HG03575 (cell line): ENCODE measurements at regions not wholly inside any gene's neighbourhood (a gene's known extent, or its start where the extent isn't known, plus 50 kb on each side); places are given as distances from the start of the nearest gene placed in this dataset.
"Not testable (repeated sequence)": the region's sequence is repeated elsewhere in the genome, so short reads cannot be mapped to it uniquely, and the experiment has no call there.

ENCODE experiments used
- ATAC-seq: cut with Tn5 transposase; IDR thresholded peaks from one replicate; pipeline ENCODE4 v1.9.1; 2021; ENCODE audit not compliant: unreplicated experiment, insufficient number of reproducible peaks, low FRiP score; ENCODE audit errors: extremely low read depth

DNA sequence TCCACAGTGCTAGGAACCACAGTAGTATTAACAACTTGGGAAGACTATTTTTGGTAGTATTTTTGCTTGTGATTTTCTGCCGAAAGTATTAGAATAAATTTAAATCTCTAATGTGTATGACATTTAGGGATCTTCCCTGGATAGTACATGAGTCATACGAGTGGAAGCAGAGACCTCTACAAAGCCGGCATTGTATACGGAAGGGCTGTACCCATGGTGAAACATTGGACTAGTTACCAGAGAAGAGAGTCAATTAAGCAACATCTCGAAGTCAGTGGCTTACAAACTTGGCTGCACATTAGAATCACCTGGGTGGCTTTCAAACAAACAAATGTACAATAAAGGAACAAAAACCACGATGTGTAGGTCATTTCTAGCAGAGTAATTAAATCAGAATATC is 1131.7 kb upstream of the LRRTM1 start:
- ATAC-seq = no peak

DNA sequence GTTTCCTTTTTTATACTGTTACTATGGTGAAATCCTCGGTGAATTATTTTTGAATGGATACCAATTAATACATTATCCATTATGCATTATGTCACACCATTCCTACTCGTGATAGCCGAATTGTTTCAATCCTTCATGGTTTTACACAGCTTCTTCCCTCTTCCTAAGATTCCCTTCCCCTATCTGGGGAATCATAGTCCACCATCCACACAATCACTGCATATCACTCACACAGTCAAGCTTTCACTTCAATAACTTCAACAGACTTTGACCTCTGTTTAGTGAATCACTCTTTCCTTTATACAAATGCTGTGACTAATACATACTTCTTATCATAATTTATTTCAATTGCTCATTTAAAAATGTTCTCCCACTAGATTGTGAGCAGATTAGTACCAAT is 1108.1 kb upstream of the LRRTM1 start:
- no peak for ATAC-seq

DNA sequence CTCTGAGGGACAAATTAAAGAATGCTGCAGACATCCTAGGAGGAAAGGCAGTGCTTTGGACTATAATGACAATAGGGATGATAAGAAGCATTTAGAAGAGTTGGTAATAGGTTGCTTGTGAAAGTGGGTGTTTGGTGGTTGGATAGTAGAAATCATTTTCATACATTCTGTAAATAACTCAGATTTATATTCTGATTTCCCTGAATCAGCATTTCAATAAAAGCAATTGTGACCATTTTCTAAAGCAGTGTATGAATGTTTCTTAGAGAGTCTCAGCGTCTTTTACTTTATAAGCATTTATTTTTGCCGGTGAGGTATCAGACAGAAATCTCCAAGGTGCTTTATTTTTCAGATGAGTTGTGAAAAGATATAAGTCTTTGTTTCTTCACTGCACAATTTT is 1099.0 kb upstream of the LRRTM1 start:
- ATAC-seq = no peak

DNA sequence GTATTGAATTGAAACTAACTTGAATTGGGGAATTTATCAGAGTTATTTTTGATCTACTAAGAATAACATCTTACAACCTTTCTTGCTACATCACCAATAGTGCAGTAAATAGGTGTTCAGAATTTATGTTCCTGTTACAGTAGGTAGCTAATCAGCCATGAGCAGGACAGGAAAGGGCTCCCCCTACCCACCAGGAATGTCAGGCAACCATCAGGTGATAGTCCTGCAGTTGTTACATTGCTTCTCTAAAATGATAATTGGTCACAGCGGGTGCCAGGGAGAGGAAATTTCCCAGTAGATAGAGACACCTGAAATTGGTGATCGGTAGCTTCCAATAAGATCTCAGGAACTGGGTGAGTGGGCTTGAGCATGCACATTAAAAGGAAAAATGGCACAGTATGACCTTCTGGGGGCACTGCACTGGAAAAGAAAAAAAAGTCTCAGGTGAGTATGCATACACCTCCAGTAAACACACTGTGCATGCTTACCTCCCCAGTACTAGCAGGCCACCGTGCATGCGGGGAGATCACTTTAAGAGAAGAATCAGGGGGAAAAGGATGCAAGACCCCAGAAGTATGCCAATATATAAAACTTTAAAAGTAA is 1092.0 kb upstream of the LRRTM1 start:
- ATAC-seq = no peak

DNA sequence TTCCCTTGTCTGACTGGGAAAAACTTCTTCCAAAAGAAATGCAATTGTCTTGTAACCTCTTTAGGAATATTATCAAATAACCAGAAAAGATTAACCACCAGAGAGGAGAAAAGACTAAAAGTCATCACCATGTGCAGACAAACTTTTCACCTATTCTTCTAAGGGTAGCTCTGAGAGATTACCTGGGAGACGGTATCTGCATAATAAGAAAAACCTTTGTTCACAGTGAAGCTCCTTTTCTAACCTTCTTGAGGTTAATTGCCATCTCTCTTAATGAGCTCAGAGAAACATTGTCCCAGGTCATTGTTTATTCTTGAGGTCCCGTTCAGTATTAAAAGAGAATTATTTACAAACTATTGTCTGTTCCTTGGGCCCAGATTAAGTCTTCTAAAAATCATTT is 1091.2 kb upstream of the LRRTM1 start:
- no peak for ATAC-seq

DNA sequence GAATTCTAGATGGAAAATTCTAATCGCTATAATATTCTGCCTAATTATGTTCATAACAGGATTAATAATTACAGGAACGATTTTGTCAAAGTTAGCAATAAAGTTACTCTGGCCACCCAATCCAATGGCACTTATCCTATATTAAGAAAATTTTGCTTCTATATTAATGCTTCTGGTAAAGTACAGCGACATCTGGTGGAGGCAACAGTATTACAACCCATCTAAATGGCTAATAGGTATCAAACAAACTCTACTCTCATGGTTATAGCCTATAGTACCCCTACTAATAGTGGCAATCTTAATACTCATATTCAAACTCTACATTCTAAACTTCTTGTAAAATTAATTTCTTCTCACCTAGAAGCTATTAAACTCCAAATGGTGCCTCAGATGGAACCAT is 1084.7 kb upstream of the LRRTM1 start:
- ATAC-seq = no peak

DNA sequence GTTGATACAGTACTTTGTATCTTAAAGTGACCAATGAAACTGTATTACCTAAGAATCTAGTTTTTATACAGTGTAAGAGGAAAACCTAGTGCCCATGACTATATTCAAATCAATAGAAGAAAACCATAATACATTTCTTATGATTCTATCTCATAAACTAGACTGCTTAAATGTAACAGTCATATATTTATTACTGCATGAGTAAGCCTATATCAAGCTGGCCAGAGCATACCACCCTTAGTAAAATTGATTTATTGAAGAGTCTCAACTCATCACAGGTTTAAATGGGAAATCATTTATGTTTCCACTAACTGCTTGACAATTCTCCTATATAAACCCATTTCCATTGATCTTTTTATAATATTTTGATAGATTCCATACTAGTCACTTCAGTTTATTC is 1059.2 kb upstream of the LRRTM1 start:
- ATAC-seq = no peak

DNA sequence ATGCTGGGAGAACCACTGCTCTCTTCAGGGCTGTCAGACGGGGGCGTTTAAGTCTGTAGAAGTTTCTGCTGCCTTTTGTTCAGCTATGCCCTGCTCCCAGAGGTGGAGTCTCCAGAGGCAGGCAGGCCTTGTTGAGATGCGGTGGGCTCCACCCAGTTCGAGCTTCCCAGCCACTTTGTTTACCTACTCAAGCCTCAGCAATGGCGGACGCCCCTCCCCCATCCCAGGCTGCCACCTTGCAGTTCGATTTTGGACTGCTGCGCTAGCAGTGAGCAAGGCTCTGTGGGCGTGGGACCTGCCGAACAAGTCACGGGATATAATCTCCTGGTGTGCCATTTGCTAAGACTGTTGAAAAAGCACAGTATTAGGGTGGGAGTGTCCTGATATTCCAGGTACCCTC is 1057.9 kb upstream of the LRRTM1 start:
- not testable (repeated sequence) for ATAC-seq

DNA sequence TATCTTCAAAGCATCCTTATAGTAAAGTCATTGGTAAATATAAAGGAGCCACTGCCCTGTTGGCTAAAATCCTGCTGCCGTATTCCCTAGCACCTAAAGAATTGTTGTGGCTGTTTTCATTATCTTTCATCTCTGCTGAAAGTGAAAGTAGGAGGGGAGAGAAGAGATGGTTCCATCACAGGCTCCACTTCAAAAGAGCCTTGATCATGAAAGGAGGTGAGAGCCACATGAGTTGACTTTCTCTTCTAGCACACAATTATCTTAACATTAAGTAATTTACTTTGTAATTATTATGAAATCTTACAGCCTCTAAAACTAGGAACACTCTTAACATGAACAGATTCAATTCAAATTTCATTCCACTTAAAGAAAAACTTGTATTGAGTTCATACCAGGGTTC is 1050.9 kb upstream of the LRRTM1 start:
- no peak for ATAC-seq

DNA sequence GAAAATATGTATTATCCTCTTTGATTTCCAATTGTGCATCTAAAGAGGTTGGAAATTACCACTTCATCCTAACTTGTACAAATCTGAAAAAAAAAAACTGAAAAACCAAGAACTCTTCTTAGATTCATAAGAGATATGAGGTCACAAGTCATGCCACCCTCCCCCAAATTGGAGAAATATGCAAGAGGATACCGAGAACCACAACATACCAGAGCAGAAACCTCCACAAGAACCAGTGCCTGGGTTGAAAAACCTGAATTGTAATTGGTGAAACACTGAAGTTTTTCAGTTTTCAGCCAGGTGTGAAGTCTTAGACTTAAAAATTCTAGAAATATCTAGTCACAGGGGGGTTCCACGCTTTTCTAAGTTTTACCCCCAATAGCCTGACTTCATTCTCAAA is 1029.5 kb upstream of the LRRTM1 start:
- ATAC-seq = no peak

DNA sequence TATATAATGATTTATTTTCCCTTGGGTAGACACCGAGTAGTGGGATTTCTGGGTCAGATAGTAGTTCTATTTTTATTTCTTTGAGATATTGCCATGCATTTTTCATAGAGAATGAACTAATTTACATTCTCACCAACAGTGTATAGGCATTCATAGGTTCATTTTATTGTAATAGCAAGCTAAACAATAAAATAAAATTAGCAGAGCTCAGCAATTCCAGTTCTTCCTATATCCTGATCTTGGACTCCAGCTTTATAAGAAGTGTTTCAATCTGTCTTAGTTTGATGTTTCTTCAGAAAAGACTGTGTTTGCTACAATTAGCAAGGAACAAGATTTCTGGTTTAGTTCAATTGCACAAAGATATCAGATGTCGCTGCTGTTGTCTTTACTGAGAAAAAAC is 1024.4 kb upstream of the LRRTM1 start:
- ATAC-seq = no peak

DNA sequence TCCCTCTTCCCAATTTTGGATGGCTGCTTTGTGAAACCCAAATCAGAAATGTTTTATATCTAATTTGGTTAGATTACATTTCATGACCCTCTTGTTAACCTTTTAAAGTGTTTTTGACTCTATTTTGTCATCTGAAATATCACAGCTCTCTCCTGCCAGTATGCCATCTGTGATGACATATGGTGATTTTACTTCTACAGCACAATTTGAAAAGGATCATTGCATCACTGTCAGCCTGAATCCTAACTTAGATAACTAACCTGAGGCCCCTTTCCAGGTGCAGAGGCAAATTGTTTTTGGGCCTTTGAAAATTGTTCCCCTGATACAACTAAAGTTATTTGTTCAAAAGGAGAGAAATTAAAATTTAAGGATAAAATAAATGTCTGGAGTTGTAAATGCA is 1023.4 kb upstream of the LRRTM1 start:
- no peak for ATAC-seq

DNA sequence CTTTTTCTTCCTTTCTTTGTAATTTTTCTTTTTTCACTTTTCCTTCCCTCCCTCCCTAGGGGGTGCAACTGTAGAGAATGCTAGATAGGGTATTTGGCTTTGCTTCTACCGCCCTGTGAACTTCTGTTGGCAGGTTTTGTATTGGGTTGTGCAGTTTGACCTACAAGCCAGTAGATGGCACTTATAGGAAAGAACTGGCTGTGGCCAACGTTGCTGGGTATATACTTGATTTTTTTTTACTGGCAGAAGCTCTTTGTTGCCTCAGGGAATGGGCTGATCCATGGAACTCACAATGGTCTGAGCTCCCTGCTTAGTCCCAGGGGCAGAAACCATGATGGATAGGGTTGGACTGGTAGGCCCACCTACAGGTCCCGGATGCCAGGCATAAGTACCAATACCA is 1019.5 kb upstream of the LRRTM1 start:
- ATAC-seq = no peak

DNA sequence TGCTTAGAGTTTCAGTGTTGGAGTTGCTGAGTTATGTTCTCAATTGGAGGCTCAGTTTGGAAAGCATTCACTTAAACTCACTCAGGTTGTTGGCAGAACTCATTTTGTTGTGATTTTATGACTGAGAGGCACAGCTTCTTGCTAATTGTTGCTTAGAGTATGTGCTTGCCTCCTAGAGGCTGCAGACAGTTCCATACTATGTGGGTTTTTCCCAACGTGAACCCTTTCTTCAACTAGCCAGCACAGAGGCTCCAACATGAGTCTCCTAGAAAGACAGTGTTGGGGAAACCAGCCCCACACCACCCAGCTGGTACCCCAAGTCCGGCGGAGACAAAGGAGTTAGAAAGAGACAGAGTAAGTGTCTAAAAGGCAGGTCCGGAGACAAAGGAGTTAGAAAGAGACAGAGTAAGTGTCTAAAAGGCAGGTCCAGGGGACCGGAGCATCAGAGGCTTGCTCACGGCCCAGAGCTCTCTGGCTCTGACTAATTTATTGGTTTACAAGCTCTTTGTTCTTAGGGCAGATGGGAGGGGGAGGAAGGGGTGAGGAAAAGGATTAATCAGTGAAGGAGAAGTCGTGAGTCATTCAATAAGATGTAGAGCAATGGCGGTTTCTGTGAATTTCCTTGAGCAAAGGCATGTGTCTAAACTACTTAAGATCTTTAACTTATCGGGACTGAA is 999.7 kb upstream of the LRRTM1 start:
- no peak for ATAC-seq

DNA sequence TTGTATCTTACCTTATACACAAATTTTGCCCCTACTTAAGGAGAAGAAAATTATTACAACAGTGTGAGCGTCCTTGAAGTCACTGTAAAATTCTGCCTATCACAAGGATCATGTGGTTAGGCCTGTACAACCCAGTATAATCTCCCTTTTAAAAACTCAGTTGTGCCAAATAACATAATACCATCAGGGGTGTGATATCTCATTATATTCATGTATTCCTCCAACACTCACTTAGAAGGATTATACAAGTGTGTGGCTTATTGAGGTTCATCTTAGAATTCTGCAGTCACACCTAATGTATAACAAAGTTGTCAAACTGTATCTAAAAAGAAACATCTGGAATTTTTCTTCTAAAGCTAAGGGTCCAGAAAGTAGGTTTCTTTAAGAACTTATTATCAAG is 998.8 kb upstream of the LRRTM1 start:
- ATAC-seq = no peak

DNA sequence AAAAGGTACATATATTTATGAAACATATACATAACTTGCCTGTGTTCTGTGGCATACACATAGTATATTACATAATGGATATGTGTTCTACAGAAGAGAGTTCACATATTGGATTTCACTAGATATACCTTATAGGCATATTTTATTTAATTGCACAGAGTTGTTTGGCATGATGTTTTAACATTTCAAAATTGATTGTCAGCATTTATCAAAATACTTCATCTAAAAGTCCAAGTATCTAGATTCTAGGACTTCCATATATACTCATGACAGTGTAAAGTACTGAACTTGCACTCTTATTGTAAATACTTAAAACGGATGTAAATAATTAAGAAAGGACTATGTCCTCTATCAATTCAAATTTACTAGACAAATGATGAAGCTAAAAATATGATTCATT is 995.3 kb upstream of the LRRTM1 start:
- ATAC-seq = no peak

DNA sequence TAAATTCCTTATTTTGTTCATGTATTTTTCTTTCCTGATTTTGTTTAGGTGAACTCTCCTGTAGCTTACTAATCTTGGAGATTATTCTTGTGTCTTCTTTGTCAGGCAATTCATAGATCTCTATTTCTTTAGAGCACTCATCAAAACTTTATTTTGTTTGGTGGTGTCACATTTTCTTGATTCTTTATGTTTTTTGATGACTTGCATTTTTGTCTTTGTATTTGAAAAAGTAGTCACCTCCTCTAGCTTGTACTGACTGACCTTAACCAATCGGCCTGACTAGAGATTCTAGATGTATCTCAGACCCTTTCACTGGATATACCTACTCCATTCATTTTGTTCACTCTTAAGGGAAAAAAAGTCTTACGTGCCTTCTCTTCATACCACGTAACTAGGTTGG is 986.3 kb upstream of the LRRTM1 start:
- ATAC-seq = no peak

DNA sequence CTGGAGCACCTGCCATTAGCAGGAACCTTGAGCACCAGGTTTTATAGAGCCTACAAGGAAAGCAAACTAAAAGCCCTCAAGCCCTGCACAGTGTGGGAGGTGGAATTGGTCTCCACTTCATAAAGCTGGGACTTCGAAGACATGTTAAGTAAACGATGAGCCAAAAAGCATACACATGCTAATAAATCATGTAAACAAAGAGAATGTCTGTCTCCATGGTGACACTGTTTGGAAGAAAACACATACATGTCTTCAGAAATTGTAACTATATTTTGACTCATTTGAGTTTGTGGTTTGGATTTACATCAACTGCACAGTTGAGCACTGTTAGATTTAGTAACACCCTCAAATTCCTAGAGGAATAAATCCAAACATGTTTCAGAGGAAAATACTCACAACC is 978.5 kb upstream of the LRRTM1 start:
- no peak for ATAC-seq

DNA sequence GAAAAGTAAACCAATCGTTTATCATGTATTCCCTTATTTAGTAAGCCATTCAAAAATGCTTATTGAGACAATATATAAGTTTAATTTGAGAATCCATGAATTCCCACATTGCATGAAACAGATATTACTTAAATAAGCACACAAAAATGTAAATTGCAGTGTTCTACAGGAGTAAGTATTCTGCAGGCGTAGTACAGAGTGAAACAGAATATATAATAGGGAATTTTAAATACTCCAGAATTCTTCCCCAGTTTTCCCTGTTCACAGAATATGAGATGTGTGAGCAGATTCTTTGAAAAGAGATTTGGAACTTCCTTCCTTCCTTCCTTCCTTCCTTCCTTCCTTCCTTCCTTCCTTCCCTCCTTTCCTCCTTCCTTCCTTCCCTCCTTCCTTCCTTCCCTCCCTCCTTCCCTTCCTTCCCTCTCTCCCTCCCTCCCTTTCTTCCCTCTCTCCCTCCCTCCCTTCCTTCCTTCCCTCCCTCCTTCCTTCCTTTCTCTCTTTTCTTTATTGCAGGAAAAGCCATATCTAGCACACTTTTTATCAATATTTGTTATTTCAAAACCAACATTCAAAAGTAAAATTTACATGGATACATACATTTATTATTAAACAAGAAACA is 977.7 kb upstream of the LRRTM1 start:
- no peak for ATAC-seq

DNA sequence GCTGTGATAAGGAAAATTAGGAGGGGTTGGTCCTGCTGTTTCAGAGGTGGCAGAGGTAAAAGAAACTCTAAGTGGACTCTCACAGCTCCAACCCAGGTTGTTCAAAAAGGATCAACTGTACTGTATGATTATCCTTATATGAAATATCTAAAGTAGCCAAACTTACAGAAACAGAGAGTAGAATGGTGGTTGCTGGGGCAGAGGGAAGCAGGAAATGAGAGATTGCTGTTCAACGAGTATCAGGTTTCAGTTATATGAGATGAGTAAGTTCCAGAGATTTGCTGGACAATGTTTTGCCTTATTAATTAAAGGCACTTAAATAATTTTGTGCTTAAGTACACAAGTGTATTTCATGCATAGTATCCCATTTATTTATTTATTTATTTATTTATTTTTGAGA is 972.0 kb upstream of the LRRTM1 start:
- ATAC-seq = no peak

DNA sequence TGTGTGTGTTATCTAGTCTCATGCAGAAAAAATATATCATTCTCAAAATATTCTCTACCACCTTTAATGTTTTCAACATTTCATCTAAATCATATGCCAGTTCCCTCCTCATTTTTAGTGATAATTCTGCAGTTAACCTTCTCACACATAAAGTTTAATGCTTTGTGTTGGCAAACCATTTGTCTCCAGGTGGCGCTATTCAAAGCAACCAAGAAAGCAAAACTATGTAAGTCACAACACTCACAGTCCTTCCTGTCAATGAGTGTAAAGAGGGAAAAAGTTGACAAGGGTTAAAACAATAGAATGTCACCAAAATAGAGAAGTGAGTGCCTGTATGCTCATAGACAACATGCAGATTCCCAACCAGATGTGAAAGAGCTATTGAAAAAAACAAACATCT is 961.6 kb upstream of the LRRTM1 start:
- no peak for ATAC-seq
